ENCODE measurements at regions not wholly inside any gene's neighbourhood (a gene's known extent, or its start where the extent isn't known, plus 50 kb on each side); places are given as distances from the start of the nearest gene placed in this dataset.

DNA sequence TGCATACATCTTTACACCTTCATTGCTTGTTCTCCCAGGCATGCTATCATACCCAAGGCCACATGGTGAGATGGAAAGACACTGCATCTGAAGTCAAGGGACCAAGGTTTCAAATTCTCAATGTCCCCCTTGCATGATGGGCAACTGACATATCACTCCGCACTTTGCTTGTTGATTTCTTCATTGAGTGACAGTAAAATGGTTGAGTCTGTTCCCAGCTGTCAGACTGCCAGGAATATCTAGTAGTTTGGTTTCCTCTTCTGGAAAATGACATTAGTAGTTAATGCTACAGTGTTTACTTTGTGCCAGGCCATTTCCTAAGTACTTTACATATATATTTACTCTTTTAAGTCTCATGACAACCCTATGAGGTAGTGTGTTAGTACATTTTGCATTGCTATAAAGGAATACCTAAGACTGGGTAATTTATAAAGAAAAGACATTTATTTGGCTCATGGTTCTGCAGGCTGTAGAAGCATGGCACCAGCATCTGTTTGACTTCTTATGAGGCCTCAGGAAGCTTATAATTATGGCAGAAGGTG lies 114.4 kb downstream of the PCSK1 start (continued):
- TF ChIP-seq, protein P1, sequence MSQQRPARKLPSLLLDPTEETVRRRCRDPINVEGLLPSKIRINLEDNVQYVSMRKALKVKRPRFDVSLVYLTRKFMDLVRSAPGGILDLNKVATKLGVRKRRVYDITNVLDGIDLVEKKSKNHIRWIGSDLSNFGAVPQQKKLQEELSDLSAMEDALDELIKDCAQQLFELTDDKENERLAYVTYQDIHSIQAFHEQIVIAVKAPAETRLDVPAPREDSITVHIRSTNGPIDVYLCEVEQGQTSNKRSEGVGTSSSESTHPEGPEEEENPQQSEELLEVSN (IDR thresholded peaks at IDR 0.05) = no peak
- TF ChIP-seq BACH1 (IDR thresholded peaks at IDR 0.05; ENCODE audit: low read length) (no peak), CREB1 (IDR thresholded peaks at IDR 0.05) (no peak), CBX5 (IDR thresholded peaks at IDR 0.05; ENCODE audit: low read depth, low read length) (no peak)

Measured in H1 (cell line).